DND-41 (cell line): ENCODE measurements at regions not wholly inside any gene's neighbourhood (a gene's known extent, or its start where the extent isn't known, plus 50 kb on each side); places are given as distances from the start of the nearest gene placed in this dataset.

Source experiments
- ATAC-seq: fragments of 200-7000 bp; cut with Tn5 transposase; 3 replicates; pipeline ENCODE4 v1.9.1; 2021; ENCODE audit warnings: low read depth; ENCODE audit not compliant: insufficient read depth
- DNase-seq: peaks from one replicate; pipeline ENCODE4 v3.0.0-alpha.2; 2020
- H2AFZ ChIP-seq: 2 replicates; pipeline ENCODE4 v1.6.0; 2012; ENCODE audit warnings: low read depth, low read length
- H3K27ac ChIP-seq: 2 replicates; pipeline ENCODE4 v1.5.1; 2012; ENCODE audit warnings: low read length, inconsistent platforms
- H3K27me3 ChIP-seq: fragments of 200-600 bp; sonication (generic); 2 replicates; pipeline ENCODE4 v1.6.0; 2012; ENCODE audit warnings: low read length, mild to moderate bottlenecking, inconsistent platforms; ENCODE audit not compliant: insufficient read depth, poor library complexity
- H3K36me3 ChIP-seq: 2 replicates; pipeline ENCODE4 v1.5.1; 2012; ENCODE audit warnings: low read length, inconsistent platforms; ENCODE audit not compliant: insufficient read depth
- H3K4me1 ChIP-seq: 2 replicates; pipeline ENCODE4 v1.5.1; 2012; ENCODE audit warnings: mild to moderate bottlenecking, low read length; ENCODE audit not compliant: insufficient read depth
- H3K4me2 ChIP-seq: 2 replicates; pipeline ENCODE4 v1.6.0; 2012; ENCODE audit warnings: mild to moderate bottlenecking, moderate library complexity, low read length, inconsistent platforms; ENCODE audit not compliant: insufficient read depth
- H3K4me3 ChIP-seq, 2 experiments: fragments of 200-600 bp in 1 of 2; shearing (Covaris generic) in 1 of 2; 2 replicates each; pipeline ENCODE4 v1.5.1; 2012 to 2016; ENCODE audit warnings: inconsistent platforms in 2 of 2, low read length in 2 of 2, mild to moderate bottlenecking in 2 of 2, low read depth in 1 of 2, moderate library complexity in 1 of 2
- H3K79me2 ChIP-seq: 2 replicates; pipeline ENCODE4 v1.6.0; 2012; ENCODE audit warnings: low read length, inconsistent platforms; ENCODE audit not compliant: insufficient read depth
- H3K9ac ChIP-seq: 2 replicates; pipeline ENCODE4 v1.6.0; 2012; ENCODE audit warnings: low read depth, mild to moderate bottlenecking, inconsistent platforms, low read length, moderate library complexity
- H3K9me3 ChIP-seq: 2 replicates; pipeline ENCODE4 v1.5.1; 2012; ENCODE audit warnings: low read length, moderate library complexity, mild to moderate bottlenecking, inconsistent platforms; ENCODE audit not compliant: insufficient read depth, severe bottlenecking
- H4K20me1 ChIP-seq: 2 replicates; pipeline ENCODE4 v1.6.0; 2012; ENCODE audit warnings: low read length; ENCODE audit not compliant: insufficient read depth
- CTCF ChIP-seq: IDR thresholded peaks from 2 replicates; pipeline ENCODE4 v1.5.1; 2012; ENCODE audit warnings: borderline replicate concordance, low read length, moderate library complexity, mild to moderate bottlenecking; ENCODE audit not compliant: poor library complexity, severe bottlenecking; ENCODE audit errors: extremely low read depth
- EZH2 ChIP-seq: IDR thresholded peaks from 3 replicates; pipeline ENCODE4 v1.6.1; 2012; ENCODE audit warnings: borderline replicate concordance, low read depth, mild to moderate bottlenecking, moderate library complexity, low read length, inconsistent platforms; ENCODE audit not compliant: severe bottlenecking

- Histone ChIP-seq H3K27me3 (no peaks in the 10 kb centered on the region), H3K9ac (no peak overlapping the region), H3K9me3 (no peaks in the 10 kb centered on the region), H3K4me2 (no peak overlapping the region), H4K20me1 (no peaks in the 10 kb centered on the region), H3K4me1 (no peaks in the 10 kb centered on the region), H3K4me3 (no peak overlapping the region), H3K79me2 (no peaks in the 10 kb centered on the region), H2AFZ (no peak overlapping the region), H3K36me3 (no peaks in the 10 kb centered on the region), H3K27ac (no peak overlapping the region)
- DNase-seq (no peak), ATAC-seq (no peak)
- TF ChIP-seq CTCF (no peak), EZH2 (no peak)
Observed at GRCh38 chr3:145959457-145960088, 201.4 kb downstream of the PLOD2 start.

- DNase-seq, result no peak
- Histone ChIP-seq H3K9me3 (no peaks in the 10 kb centered on the region), H2AFZ (no peak overlapping the region), H3K4me1 (no peaks in the 10 kb centered on the region), H3K27ac (no peak overlapping the region), H3K4me3 (no peak overlapping the region), H3K36me3 (no peaks in the 10 kb centered on the region), H4K20me1 (no peaks in the 10 kb centered on the region), H3K79me2 (no peaks in the 10 kb centered on the region), H3K4me2 (no peak overlapping the region), H3K27me3 (no peaks in the 10 kb centered on the region), H3K9ac (no peak overlapping the region)
- TF ChIP-seq EZH2 (no peak), CTCF (no peak)
- no peak for ATAC-seq
Observed at GRCh38 chr3:145963111-145963510, 197.9 kb downstream of the PLOD2 start.

GRCh38 chr3:145967043-145967442, 193.9 kb downstream of the PLOD2 start:
- H2AFZ ChIP-seq, result no peak overlapping the region
- ATAC-seq (no peak), DNase-seq (no peak)
- no peaks in the 10 kb centered on the region for H3K79me2 ChIP-seq
- H4K20me1 ChIP-seq, result no peaks in the 10 kb centered on the region
- H3K9me3 ChIP-seq, result no peaks in the 10 kb centered on the region
- TF ChIP-seq EZH2 (no peak), CTCF (no peak)
- no peak overlapping the region for H3K9ac ChIP-seq
- H3K4me1 ChIP-seq, result no peaks in the 10 kb centered on the region
- H3K4me2 ChIP-seq, result no peak overlapping the region
- H3K4me3 ChIP-seq, result no peak overlapping the region
- H3K27me3 ChIP-seq, result no peaks in the 10 kb centered on the region
- H3K36me3 ChIP-seq, result no peaks in the 10 kb centered on the region
- no peak overlapping the region for H3K27ac ChIP-seq

- Histone ChIP-seq H3K27ac (no peak overlapping the region), H3K4me1 (no peaks in the 10 kb centered on the region), H3K27me3 (no peaks in the 10 kb centered on the region), H3K9me3 (no peaks in the 10 kb centered on the region), H3K36me3 (no peaks in the 10 kb centered on the region), H2AFZ (no peak overlapping the region), H3K4me2 (no peak overlapping the region), H3K79me2 (no peaks in the 10 kb centered on the region), H3K4me3 (no peak overlapping the region), H3K9ac (no peak overlapping the region), H4K20me1 (no peaks in the 10 kb centered on the region)
- ATAC-seq (no peak), DNase-seq (no peak)
- no peak for TF ChIP-seq CTCF
- no peak for TF ChIP-seq EZH2
Observed at GRCh38 chr3:145971186-145971585, 189.8 kb downstream of the PLOD2 start.
